ENCODE measurements at regions not wholly inside any gene's neighbourhood (a gene's known extent, or its start where the extent isn't known, plus 50 kb on each side); places are given as distances from the start of the nearest gene placed in this dataset.

- no peak for TF ChIP-seq CTCF (IDR thresholded peaks at IDR 0.05)
- TF ChIP-seq POLR2A (IDR thresholded peaks at IDR 0.05), result no peak
- no peak for TF ChIP-seq EP300 (IDR thresholded peaks at IDR 0.05)
Observed at GRCh38 chr2:64832936-64833335, 156.3 kb upstream of the SLC1A4 start.

Measured in sigmoid colon (tissue), 4 donors.